ENCODE measurements at regions not wholly inside any gene's neighbourhood (a gene's known extent, or its start where the extent isn't known, plus 50 kb on each side); places are given as distances from the start of the nearest gene placed in this dataset.

DNA sequence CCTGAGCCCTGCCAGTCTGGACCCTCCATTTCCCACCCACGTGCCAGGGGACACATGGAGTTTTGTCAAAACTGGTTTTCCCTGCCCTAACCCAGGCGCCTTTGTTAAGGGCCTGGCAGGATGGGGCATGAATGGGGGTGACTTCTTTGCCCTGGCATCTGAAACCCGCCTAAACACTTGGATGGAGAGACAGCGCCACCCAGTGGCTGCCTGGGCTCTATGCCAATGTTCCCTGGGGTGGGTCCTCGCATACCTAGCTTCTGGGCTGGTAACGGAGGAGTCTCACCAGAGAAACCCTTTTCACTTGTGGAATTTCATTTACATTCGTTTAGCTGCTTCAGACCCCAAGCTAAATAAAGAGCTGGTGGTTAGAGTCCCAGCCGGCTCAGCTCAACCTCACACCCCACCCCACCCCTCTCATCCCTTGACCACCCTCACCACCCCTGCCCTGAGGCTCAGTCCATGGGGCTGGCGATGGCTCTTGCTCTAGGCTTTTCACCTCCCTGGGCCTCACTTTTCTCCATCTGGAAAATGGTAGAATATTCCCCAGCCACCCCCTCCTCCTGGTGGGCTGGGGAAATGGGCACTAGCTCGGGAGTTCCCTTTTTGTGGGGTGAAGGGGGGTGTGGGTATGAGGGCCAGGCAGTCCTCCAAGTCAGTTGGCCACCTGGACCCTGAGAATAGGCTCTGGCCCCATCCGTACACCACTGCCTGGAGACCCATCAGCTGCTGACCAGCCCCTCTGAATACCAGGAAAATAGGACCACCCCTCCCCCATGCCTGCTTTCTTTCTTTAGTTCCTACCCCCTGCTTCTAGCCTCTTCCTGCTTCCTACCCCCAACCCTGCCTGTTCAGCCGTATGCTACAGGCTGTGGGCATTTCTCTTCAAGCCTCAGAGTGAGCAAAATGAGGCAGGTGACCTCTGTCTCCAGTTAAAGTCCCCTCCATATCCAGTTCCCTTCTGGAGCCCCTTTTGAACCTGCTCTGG, 57.1 kb upstream of the PJA1 start:
- peak; percentile 89 for ATAC-seq

DNA sequence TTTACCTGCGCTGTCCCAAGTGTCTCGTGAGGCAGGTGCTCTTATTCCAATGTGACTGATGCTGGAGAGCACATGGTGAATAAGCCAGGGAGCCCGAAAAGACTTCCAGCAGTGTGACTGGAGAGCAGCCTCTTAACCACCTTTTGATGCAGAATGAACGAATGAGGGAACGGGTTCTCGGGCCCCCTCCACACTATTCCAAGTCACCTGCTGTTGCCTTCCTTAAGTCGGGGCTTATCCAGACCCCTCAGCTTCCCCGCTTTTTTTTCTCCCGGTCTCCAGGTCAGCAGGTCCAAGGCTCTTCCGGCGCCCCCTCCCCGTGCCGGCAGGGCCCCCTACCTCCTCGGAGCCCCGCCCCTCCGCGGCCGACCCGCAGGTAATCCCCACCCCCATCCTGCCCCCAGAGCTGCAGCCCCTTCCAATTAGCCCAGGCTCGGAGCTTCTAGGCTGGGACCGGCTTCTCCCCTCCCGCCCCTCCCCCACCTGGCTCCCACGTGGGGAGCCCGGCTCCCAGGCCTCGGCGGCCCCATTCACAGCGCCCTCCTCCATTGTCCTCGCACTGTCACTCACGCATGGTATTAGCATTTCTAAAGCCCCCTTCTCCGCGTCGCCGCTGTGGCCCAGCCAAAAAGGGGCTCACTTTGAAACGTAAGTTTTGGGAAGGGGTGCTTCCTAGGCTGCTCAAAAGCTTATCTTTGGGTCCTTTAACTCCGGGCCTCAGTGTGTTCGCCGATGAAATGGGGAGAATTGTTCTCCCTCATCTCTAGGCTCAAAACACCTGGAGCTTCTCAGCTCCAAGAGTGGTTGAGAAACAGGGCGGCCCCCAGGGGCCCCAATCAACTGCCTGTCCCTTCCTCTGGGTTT, 56.2 kb upstream of the PJA1 start:
- no peak for ATAC-seq

DNA sequence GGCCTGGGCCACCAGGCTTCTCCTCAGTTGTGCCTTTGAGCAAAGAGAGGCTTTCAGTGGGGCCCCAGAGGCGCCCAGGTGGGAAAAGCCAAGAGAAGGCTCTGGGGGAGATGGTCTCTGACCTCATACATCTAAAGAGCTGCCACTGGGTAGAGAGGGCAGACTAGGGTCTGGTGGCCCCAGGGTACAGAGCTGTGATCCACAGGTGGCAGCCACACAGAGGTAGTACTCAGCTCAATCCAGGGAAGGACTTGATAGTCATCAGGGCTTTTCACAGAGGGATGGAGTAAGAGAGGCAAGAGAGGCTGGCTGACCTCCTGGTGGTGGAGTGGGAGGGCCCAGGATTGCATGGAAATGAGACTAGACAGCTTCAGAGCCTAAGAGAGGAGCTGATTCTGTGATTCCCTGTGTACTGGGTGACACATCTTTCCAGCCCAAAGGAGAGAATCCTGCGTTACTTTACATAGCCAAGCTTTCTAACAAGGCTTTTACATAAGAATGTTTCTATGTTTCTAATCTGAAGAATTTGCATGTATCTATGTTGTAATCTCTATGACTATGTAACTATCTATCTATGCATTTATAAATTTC, 53.2 kb upstream of the PJA1 start:
- ATAC-seq = no peak

DNA sequence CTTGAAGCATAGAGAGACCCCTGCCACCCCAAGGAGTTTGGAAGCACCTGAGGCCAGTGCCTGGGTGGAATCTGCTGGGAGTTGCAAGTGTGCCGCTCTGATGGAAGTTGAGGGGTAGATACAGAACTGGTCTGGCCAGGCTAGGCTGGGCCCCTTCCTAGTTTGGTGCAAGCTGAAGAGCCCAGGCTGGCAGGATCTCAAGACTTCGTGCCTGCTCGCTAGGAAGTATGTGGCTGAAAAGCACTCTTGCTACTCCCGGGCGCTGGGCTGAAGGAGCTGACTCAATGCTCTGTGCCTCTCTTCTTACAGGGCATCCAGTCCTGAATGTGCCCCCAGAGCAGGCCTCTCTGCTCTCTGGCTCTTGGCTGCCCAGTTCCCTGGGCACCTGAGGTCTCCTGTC, 51.7 kb upstream of the PJA1 start:
- no peak for ATAC-seq

DNA sequence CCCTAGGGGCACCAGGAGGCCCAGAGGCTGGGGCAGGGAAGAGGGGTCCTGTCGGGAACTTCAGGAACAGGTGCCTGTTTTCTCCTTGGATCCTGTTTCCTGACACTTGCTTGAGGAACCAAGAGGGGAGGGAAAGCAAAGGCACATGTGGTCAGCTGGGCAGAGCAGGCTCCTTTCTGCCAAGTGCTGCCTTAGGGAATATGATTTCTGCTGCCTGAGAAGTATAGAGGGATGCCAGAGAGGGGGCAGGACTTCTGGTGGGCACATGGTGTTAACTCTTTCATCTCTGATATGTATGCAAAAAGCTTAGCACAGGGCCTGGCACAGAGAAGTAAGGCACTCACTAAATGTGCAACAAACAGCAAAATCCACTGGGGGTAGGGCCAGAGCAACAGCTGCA, 51.2 kb upstream of the PJA1 start:
- ATAC-seq = no peak

DNA sequence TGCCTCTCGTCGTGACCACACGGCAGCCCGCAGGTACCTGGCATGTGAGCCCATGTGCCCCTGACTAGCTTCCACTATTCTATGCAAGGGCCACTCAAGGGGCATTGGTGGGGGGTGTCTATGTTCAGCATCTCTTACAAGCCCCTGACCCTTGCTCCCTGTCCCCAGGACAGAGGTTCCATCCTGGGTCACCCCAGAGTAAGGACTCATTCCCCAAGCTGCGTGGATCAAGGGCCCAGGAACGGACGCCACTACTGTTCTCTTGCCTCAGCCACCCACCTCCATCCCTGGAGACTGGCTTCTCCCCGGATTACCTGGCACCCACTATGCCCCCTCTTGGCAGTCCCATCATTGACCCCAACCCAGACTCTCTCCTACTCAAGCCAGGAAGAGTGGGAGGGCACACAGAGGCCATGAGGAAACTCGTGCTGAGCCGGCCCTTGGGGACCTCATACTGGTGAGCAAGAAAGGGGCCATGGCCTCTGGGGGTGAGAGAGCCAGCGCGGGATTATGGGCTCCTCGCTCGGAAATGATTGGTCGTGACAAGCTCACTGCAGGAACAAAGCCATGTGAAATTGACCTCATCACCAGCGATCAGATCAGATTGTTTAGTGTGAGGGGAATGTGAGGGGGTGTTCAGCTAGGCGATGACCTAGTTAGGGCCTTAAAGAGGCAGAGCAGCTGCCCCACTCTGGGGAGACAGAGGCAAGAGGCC, 50.1 kb upstream of the PJA1 start:
- ATAC-seq = no peak

Measured in esophagus mucosa (tissue), 1 donor.